Trophoblast cell (in vitro differentiated cells and primary cell): ENCODE measurements at regions not wholly inside any gene's neighbourhood (a gene's known extent, or its start where the extent isn't known, plus 50 kb on each side); places are given as distances from the start of the nearest gene placed in this dataset.

Source experiments
- DNase-seq, 2 donors: peaks; one replicate each; pipeline ENCODE4 v3.0.0-alpha.2; 2016
- H2AFZ ChIP-seq: 2 replicates; pipeline ENCODE4 v1.6.1; 2013; ENCODE audit warnings: low read length, moderate library complexity, mild to moderate bottlenecking; ENCODE audit not compliant: insufficient read depth, poor library complexity
- H2AK5ac ChIP-seq: 2 replicates; pipeline ENCODE4 v1.6.1; 2013; ENCODE audit warnings: mild to moderate bottlenecking, low read length
- H2BK120ac ChIP-seq: 2 replicates; pipeline ENCODE4 v1.6.1; 2013; ENCODE audit warnings: low read length, mild to moderate bottlenecking, moderate library complexity; ENCODE audit not compliant: insufficient read depth, poor library complexity
- H2BK12ac ChIP-seq: 2 replicates; pipeline ENCODE4 v1.6.1; 2013; ENCODE audit warnings: mild to moderate bottlenecking, low read length, moderate library complexity
- H2BK5ac ChIP-seq: 2 replicates; pipeline ENCODE4 v1.6.1; 2013; ENCODE audit warnings: low read length, low read depth, moderate library complexity, mild to moderate bottlenecking; ENCODE audit not compliant: poor library complexity
- H3K14ac ChIP-seq: 2 replicates; pipeline ENCODE4 v1.6.1; 2013; ENCODE audit warnings: mild to moderate bottlenecking, low read length
- H3K18ac ChIP-seq: 2 replicates; pipeline ENCODE4 v1.6.1; 2013; ENCODE audit warnings: mild to moderate bottlenecking, low read length
- H3K23ac ChIP-seq: 2 replicates; pipeline ENCODE4 v1.6.1; 2013; ENCODE audit warnings: low read length
- H3K27ac ChIP-seq: 2 replicates; pipeline ENCODE4 v1.5.1; 2013; ENCODE audit warnings: low read depth, mild to moderate bottlenecking, inconsistent platforms, low read length, moderate library complexity
- H3K27me3 ChIP-seq: 2 replicates; pipeline ENCODE4 v1.6.1; 2013; ENCODE audit warnings: inconsistent platforms, mild to moderate bottlenecking, low read length, moderate library complexity; ENCODE audit not compliant: insufficient read depth
- H3K36me3 ChIP-seq, 2 experiments: 1 replicate in 1 of 2; 2 replicates in 1 of 2; pipeline ENCODE4 v1.6.1; 2013; ENCODE audit warnings: low read length in 2 of 2, mild to moderate bottlenecking in 2 of 2, moderate library complexity in 1 of 2; ENCODE audit not compliant: insufficient read depth in 2 of 2, control insufficient read depth in 1 of 2
- H3K4ac ChIP-seq: 2 replicates; pipeline ENCODE4 v1.6.1; 2013; ENCODE audit warnings: low read depth, mild to moderate bottlenecking, low read length, moderate library complexity
- H3K4me1 ChIP-seq, 2 experiments: 1 replicate in 1 of 2; 2 replicates in 1 of 2; pipeline ENCODE4 v1.6.1; 2013; ENCODE audit warnings: low read length in 2 of 2, mild to moderate bottlenecking in 2 of 2, moderate library complexity in 1 of 2; ENCODE audit not compliant: insufficient read depth in 2 of 2, control insufficient read depth in 1 of 2
- H3K4me2 ChIP-seq: 2 replicates; pipeline ENCODE4 v1.6.1; 2013; ENCODE audit warnings: inconsistent platforms, mild to moderate bottlenecking, low read length, moderate library complexity
- H3K4me3 ChIP-seq: 2 replicates; pipeline ENCODE4 v1.5.1; 2013; ENCODE audit warnings: mild to moderate bottlenecking, low read depth, low read length, inconsistent platforms
- H3K79me1 ChIP-seq: one replicate; pipeline ENCODE4 v1.6.1; 2013; ENCODE audit warnings: low read length
- H3K79me2 ChIP-seq: 2 replicates; pipeline ENCODE4 v1.6.1; 2013; ENCODE audit warnings: low read length, mild to moderate bottlenecking; ENCODE audit not compliant: control insufficient read depth, insufficient read depth, poor library complexity
- H3K9ac ChIP-seq: 2 replicates; pipeline ENCODE4 v1.6.1; 2013; ENCODE audit warnings: mild to moderate bottlenecking, low read length
- H3K9me3 ChIP-seq: 2 replicates; pipeline ENCODE4 v1.6.1; 2013; ENCODE audit warnings: low read depth, mild to moderate bottlenecking, control low read depth, inconsistent platforms, low read length; ENCODE audit not compliant: insufficient read depth
- H4K12ac ChIP-seq: 2 replicates; pipeline ENCODE4 v1.6.1; 2013; ENCODE audit warnings: low read depth, mild to moderate bottlenecking, low read length, moderate library complexity
- H4K8ac ChIP-seq: 2 replicates; pipeline ENCODE4 v1.6.1; 2013; ENCODE audit warnings: low read depth, mild to moderate bottlenecking, low read length, moderate library complexity
- H4K91ac ChIP-seq: one replicate; pipeline ENCODE4 v1.6.1; 2013; ENCODE audit warnings: low read depth, mild to moderate bottlenecking, low read length, moderate library complexity
- WGBS: extraction: QIAGEN DNeasy Blood & Tissue Kit; methylation state at CpG from one replicate; pipeline ENCODE4 v1.1.7; 2013; ENCODE audit warnings: missing lambda C conversion rate; ENCODE audit not compliant: insufficient read length, insufficient coverage; ENCODE audit errors: extremely low coverage; 5-methylcytosine and 5-hydroxymethylcytosine counted together

- Histone ChIP-seq H3K4me2 (no peak overlapping the region), H3K79me1 (no peaks in the 10 kb centered on the region), H3K9ac (no peak overlapping the region), H4K12ac (no peak overlapping the region), H3K27me3 (no peaks in the 10 kb centered on the region), H3K23ac (no peak overlapping the region), H3K4me3 (no peak overlapping the region), H3K9me3 (no peaks in the 10 kb centered on the region), H3K36me3 (no peaks in the 10 kb centered on the region), H3K27ac (no peak overlapping the region), H3K4me1 (no peaks in the 10 kb centered on the region), H3K79me2 (no peaks in the 10 kb centered on the region), H2BK5ac (no peak overlapping the region), H2AK5ac (no peak overlapping the region), H3K18ac (no peak overlapping the region), H2AFZ (no peak overlapping the region), H3K14ac (no peak overlapping the region), H4K8ac (no peak overlapping the region), H3K4ac (no peak overlapping the region), H2BK120ac (no peak overlapping the region), H2BK12ac (no peak overlapping the region), H4K91ac (no peak overlapping the region)
- no peak for DNase-seq
- WGBS: no CpG with 5 or more reads among the region's 4 CpGs
These were observed 410.5 kb downstream of the PPP3CA start for GRCh38 chr4:100936661-100937375.

DNA sequence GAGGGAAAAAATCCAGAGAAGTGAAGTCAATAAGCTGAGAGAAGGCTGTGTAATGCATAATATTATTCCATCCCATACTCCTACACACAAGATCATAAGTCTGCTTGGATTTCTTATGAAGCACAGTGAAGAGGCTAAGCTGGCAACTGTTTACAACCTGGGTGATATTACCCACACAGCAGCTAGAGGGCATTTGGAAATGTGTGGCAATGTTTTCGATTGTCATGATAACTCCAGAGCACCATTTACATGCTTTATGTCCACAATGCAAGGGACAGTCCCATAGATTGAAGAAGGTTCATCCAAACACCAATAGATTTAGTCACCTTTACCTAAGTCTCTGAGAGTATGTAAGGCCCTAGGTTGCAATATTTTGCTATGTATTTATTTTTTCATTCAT lies 412.2 kb downstream of the PPP3CA start:
- no peak overlapping the region for H2AK5ac ChIP-seq
- no peak overlapping the region for H2BK120ac ChIP-seq
- no peak overlapping the region for H3K23ac ChIP-seq
- H3K4me3 ChIP-seq: no peak overlapping the region
- H2BK12ac ChIP-seq: no peak overlapping the region
- H3K9ac ChIP-seq: no peak overlapping the region
- H4K91ac ChIP-seq: no peak overlapping the region
- no peaks in the 10 kb centered on the region for H3K36me3 ChIP-seq
- H2BK5ac ChIP-seq: no peak overlapping the region
- H3K27ac ChIP-seq: no peak overlapping the region
- H3K18ac ChIP-seq: no peak overlapping the region
- no peak overlapping the region for H3K4me2 ChIP-seq
- H4K12ac ChIP-seq: no peak overlapping the region
- no CpG with 5 or more reads among the region's 1 CpG for WGBS
- no peak overlapping the region for H3K14ac ChIP-seq
- H4K8ac ChIP-seq: no peak overlapping the region
- no peaks in the 10 kb centered on the region for H3K27me3 ChIP-seq
- H3K4ac ChIP-seq: no peak overlapping the region
- no peaks in the 10 kb centered on the region for H3K79me1 ChIP-seq
- no peak for DNase-seq
- H3K4me1 ChIP-seq: no peaks in the 10 kb centered on the region
- no peak overlapping the region for H2AFZ ChIP-seq
- H3K9me3 ChIP-seq: no peaks in the 10 kb centered on the region
- no peaks in the 10 kb centered on the region for H3K79me2 ChIP-seq

DNA sequence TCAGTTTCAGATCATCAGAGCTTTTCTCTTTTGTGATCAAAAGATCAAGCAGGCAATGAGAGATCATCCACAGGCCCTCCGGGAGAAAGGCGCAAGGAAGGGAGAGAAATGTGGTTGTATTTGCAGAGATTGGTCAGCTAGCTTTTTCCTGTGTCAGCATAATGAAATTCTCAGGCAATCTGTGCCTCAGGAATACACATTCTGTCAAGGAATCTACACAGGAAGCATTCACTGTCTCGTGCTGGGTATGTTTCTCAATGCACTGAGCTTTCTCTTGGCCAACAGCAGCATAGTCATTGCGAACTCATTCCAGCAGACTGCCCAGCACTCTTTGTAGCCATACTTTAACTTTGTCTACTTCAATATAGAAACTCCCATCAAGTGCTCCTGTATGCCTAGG lies 413.7 kb downstream of the PPP3CA start:
- DNase-seq: no peak
- Histone ChIP-seq H3K79me1 (no peaks in the 10 kb centered on the region), H3K18ac (no peak overlapping the region), H2BK120ac (no peak overlapping the region), H3K23ac (no peak overlapping the region), H3K9ac (no peak overlapping the region), H3K14ac (no peak overlapping the region), H4K12ac (no peak overlapping the region), H3K27me3 (no peaks in the 10 kb centered on the region), H2AK5ac (no peak overlapping the region), H2BK5ac (no peak overlapping the region), H3K27ac (no peak overlapping the region), H3K79me2 (no peaks in the 10 kb centered on the region), H3K4me1 (no peaks in the 10 kb centered on the region), H3K4me2 (no peak overlapping the region), H2AFZ (no peak overlapping the region), H3K4ac (no peak overlapping the region), H3K9me3 (no peaks in the 10 kb centered on the region), H2BK12ac (no peak overlapping the region), H3K36me3 (no peaks in the 10 kb centered on the region), H3K4me3 (no peak overlapping the region), H4K8ac (no peak overlapping the region), H4K91ac (no peak overlapping the region)
- WGBS: no CpG with 5 or more reads among the region's 4 CpGs

GRCh38 chr4:100929758-100930157 lies 411.9 kb upstream of the EMCN start:
- Histone ChIP-seq H3K18ac (no peak overlapping the region), H3K14ac (no peak overlapping the region), H3K36me3 (no peaks in the 10 kb centered on the region), H4K8ac (no peak overlapping the region), H3K4ac (no peak overlapping the region), H3K79me1 (no peaks in the 10 kb centered on the region), H4K91ac (no peak overlapping the region), H3K23ac (no peak overlapping the region), H4K12ac (no peak overlapping the region), H2BK5ac (no peak overlapping the region), H3K27ac (no peak overlapping the region), H2AFZ (no peak overlapping the region), H3K27me3 (no peaks in the 10 kb centered on the region), H2BK120ac (no peak overlapping the region), H2AK5ac (no peak overlapping the region), H3K9ac (no peak overlapping the region), H3K4me3 (no peak overlapping the region), H3K4me1 (no peaks in the 10 kb centered on the region), H3K4me2 (no peak overlapping the region), H2BK12ac (no peak overlapping the region), H3K9me3 (no peaks in the 10 kb centered on the region), H3K79me2 (no peaks in the 10 kb centered on the region)
- WGBS: no CpG with 5 or more reads among the region's 1 CpG
- no peak for DNase-seq
